H1 (cell line): ENCODE measurements at regions not wholly inside any gene's neighbourhood (a gene's known extent, or its start where the extent isn't known, plus 50 kb on each side); places are given as distances from the start of the nearest gene placed in this dataset.

Experiments
- CTCF ChIA-PET: fragments of 300-600 bp; sonication (Branson Sonifier 250); formaldehyde crosslinking; loops from one replicate; lab custom pipeline; 2021; ENCODE audit not compliant: partially characterized antibody; lab: Charles Lee
- POLR2A ChIA-PET: fragments of 300-600 bp; sonication (Branson Sonifier 250); formaldehyde crosslinking; loops from one replicate; lab custom pipeline; 2021; ENCODE audit warnings: inconsistent platforms; ENCODE audit not compliant: partially characterized antibody; lab: Charles Lee
- DNase-seq, 2 experiments: peaks; one replicate each; pipeline versions ENCODE4 v3.0.0 to v3.0.0-alpha.2; 2010 to 2022; ENCODE audit warnings: low spot score in 2 of 2, low read depth in 1 of 2, mixed read lengths in 1 of 2
- FAIRE-seq: peaks from 2 replicates; lab custom pipeline; 2011; peaks lifted over from hg19 to GRCh38; lab: Jason Lieb, UNC
- H2AFZ ChIP-seq: 2 replicates; pipeline ENCODE4 v1.8.1; 2012; ENCODE audit warnings: low read length, inconsistent platforms
- H2AK5ac ChIP-seq: 2 replicates; pipeline ENCODE4 v1.6.1; 2013; ENCODE audit warnings: low read depth, low read length
- H2BK120ac ChIP-seq: replicated peaks from 2 replicates; pipeline ENCODE3; 2013; ENCODE audit warnings: low read depth, low read length, inconsistent platforms
- H2BK12ac ChIP-seq: 2 replicates; pipeline ENCODE4 v1.6.1; 2013; ENCODE audit warnings: low read depth, low read length
- H2BK15ac ChIP-seq: 2 replicates; pipeline ENCODE4 v1.6.1; 2013; ENCODE audit warnings: low read length
- H2BK20ac ChIP-seq: 2 replicates; pipeline ENCODE4 v1.6.1; 2013; ENCODE audit warnings: low read length
- H2BK5ac ChIP-seq: 2 replicates; pipeline ENCODE4 v1.6.1; 2013; ENCODE audit warnings: low read depth, low read length
- H3K14ac ChIP-seq: 2 replicates; pipeline ENCODE4 v1.6.1; 2013; ENCODE audit warnings: inconsistent platforms; ENCODE audit not compliant: insufficient read length
- H3K18ac ChIP-seq: 2 replicates; pipeline ENCODE4 v1.6.1; 2013; ENCODE audit warnings: low read length; ENCODE audit errors: extremely low read depth
- H3K23ac ChIP-seq: 2 replicates; pipeline ENCODE4 v1.6.1; 2013; ENCODE audit warnings: inconsistent platforms; ENCODE audit not compliant: insufficient read length
- H3K23me2 ChIP-seq: 2 replicates; pipeline ENCODE4 v1.6.1; 2013; ENCODE audit warnings: low read depth, low read length
- H3K27ac ChIP-seq: 2 replicates; pipeline ENCODE4 v1.6.1; 2011; ENCODE audit warnings: low read depth, low read length, inconsistent platforms
- H3K27me3 ChIP-seq, 4 experiments: replicated peaks in 1 of 4; 1 replicate in 1 of 4; 2 replicates in 3 of 4; pipeline versions ENCODE4 v1.6.1 to v1.8.1; 2011 to 2013; ENCODE audit warnings: low read length in 3 of 4, mild to moderate bottlenecking in 3 of 4, inconsistent platforms in 2 of 4, mixed read lengths in 2 of 4, moderate library complexity in 1 of 4; ENCODE audit not compliant: control insufficient read depth in 3 of 4, insufficient read depth in 3 of 4; ENCODE audit errors: extremely low read depth in 1 of 4
- H3K36me3 ChIP-seq, 4 experiments: 2 replicates each; pipeline versions ENCODE4 v1.6.1 to v1.8.1; 2011 to 2013; ENCODE audit warnings: mild to moderate bottlenecking in 4 of 4, low read length in 3 of 4, moderate library complexity in 2 of 4, control low read depth in 1 of 4, inconsistent platforms in 1 of 4; ENCODE audit not compliant: insufficient read depth in 4 of 4, control insufficient read depth in 2 of 4
- H3K4ac ChIP-seq: replicated peaks from 2 replicates; pipeline ENCODE3; 2013; ENCODE audit warnings: low read length, low read depth, mixed read lengths, inconsistent platforms; ENCODE audit not compliant: insufficient read length
- H3K4me1 ChIP-seq, 4 experiments: replicated peaks in 1 of 4; 1 replicate in 1 of 4; 2 replicates in 3 of 4; pipeline versions ENCODE4 v1.6.1 to v1.8.1; 2011 to 2013; ENCODE audit warnings: low read length in 3 of 4, inconsistent platforms in 2 of 4, mixed read lengths in 1 of 4; ENCODE audit not compliant: insufficient read depth in 4 of 4, control insufficient read depth in 3 of 4
- H3K4me2 ChIP-seq, 2 experiments: 2 replicates each; pipeline versions ENCODE4 v1.6.1 to v1.8.1; 2011 to 2013; ENCODE audit warnings: low read depth in 2 of 2, low read length in 2 of 2, control low read depth in 1 of 2, inconsistent platforms in 1 of 2, mild to moderate bottlenecking in 1 of 2; ENCODE audit not compliant: insufficient read depth in 1 of 2
- H3K4me3 ChIP-seq, 4 experiments: fragments of 200-600, 300-600 bp in 1 of 4; sonication (generic), shearing (Covaris generic), sonication (Bioruptor Twin) in 1 of 4; 2 replicates each; pipeline versions ENCODE4 v1.5.1 to v1.8.1; 2011 to 2016; ENCODE audit warnings: low read length in 4 of 4, low read depth in 3 of 4, control low read depth in 2 of 4, inconsistent platforms in 2 of 4, mild to moderate bottlenecking in 2 of 4, mixed read lengths in 1 of 4, moderate library complexity in 1 of 4; ENCODE audit not compliant: insufficient read depth in 2 of 4; ENCODE audit errors: extremely low read depth in 1 of 4
- H3K56ac ChIP-seq: replicated peaks from 2 replicates; pipeline ENCODE3; 2013; ENCODE audit warnings: low read depth, mild to moderate bottlenecking, mixed read lengths, low read length, inconsistent platforms; ENCODE audit not compliant: insufficient read length
- H3K79me1 ChIP-seq: 2 replicates; pipeline ENCODE4 v1.6.1; 2013; ENCODE audit warnings: low read depth, low read length, control low read depth
- H3K79me2 ChIP-seq, 2 experiments: 2 replicates each; pipeline versions ENCODE4 v1.6.1 to v1.8.1; 2012 to 2013; ENCODE audit warnings: low read length in 2 of 2, mild to moderate bottlenecking in 2 of 2, inconsistent platforms in 1 of 2; ENCODE audit not compliant: insufficient read depth in 2 of 2, control insufficient read depth in 1 of 2
- H3K9ac ChIP-seq, 4 experiments: replicated peaks in 1 of 4; 1 replicate in 1 of 4; 2 replicates in 3 of 4; pipeline versions ENCODE4 v1.6.1 to v1.8.1; 2011 to 2013; ENCODE audit warnings: low read depth in 3 of 4, low read length in 3 of 4, control low read depth in 2 of 4, mild to moderate bottlenecking in 2 of 4, moderate library complexity in 2 of 4, inconsistent platforms in 1 of 4; ENCODE audit errors: extremely low read depth in 1 of 4
- H3K9me3 ChIP-seq, 2 experiments: 2 replicates each; pipeline versions ENCODE4 v1.6.1 to v1.8.1; 2012 to 2013; ENCODE audit warnings: mild to moderate bottlenecking in 2 of 2, moderate library complexity in 2 of 2, control low read depth in 1 of 2, inconsistent platforms in 1 of 2, low read depth in 1 of 2, low read length in 1 of 2, mixed read lengths in 1 of 2; ENCODE audit not compliant: insufficient read depth in 2 of 2
- H4K20me1 ChIP-seq, 2 experiments: replicated peaks in 1 of 2; 2 replicates each; pipeline versions ENCODE3 to v1.8.1; 2011 to 2013; ENCODE audit warnings: inconsistent platforms in 2 of 2, low read length in 2 of 2, mild to moderate bottlenecking in 1 of 2; ENCODE audit not compliant: insufficient read depth in 2 of 2, control insufficient read depth in 1 of 2
- H4K5ac ChIP-seq: 2 replicates; pipeline ENCODE4 v1.6.1; 2013; ENCODE audit warnings: low read length, low read depth, mixed read lengths, inconsistent platforms; ENCODE audit not compliant: insufficient read length
- H4K8ac ChIP-seq: 2 replicates; pipeline ENCODE4 v1.8.0; 2013; ENCODE audit warnings: mild to moderate bottlenecking, moderate library complexity, low read length, inconsistent platforms; ENCODE audit not compliant: insufficient read depth; ENCODE audit errors: extremely low read depth
- H4K91ac ChIP-seq: replicated peaks from 2 replicates; pipeline ENCODE3; 2013; ENCODE audit warnings: low read length, mixed read lengths, inconsistent platforms; ENCODE audit not compliant: insufficient read length
- WGBS, 2 experiments: shearing (Covaris generic) in 1 of 2; methylation state at CpG; one replicate each; pipeline versions ENCODE4 v1.1.6 to v1.1.7; 2013 to 2015; ENCODE audit warnings: low lambda C conversion rate in 2 of 2, mixed read lengths in 2 of 2, inconsistent platforms in 1 of 2, low coverage in 1 of 2, missing lambda C conversion rate in 1 of 2; ENCODE audit not compliant: insufficient replicate concordance in 2 of 2, insufficient coverage in 1 of 2, insufficient read length in 1 of 2; ENCODE audit errors: extremely low coverage in 1 of 2, missing lambda C conversion rate in 1 of 2; 5-methylcytosine and 5-hydroxymethylcytosine counted together
- TF ChIP-seq, protein P1 (sequence below): IDR thresholded peaks from 2 replicates; pipeline ENCODE4 v1.6.1; 2012; ENCODE audit warnings: inconsistent platforms

DNA sequence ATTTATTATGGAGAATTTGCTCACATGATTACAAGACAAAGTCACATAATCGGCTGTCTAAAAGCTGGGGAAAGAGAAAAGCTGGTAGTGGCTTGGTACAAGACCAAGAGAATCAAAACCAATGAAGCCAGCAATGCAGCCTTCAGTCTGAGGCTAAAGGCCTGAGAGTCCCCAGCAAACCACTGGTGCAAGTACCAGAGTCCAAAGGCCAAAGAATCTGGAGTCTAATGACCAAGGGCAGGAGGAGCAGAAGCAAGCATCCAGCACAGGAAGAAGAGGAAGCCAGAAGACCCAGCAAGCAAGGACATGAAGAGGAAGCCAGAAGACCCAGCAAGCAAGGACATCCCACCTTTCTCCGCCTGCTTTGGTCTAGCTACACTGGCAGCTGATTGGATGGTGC, 250.6 kb upstream of the SALL1 start:
- no peak overlapping the region for H3K9ac ChIP-seq
- no peak overlapping the region for H2AK5ac ChIP-seq
- no peak overlapping the region for H4K8ac ChIP-seq
- ChIA-PET POLR2A (no interaction called here), CTCF (no interaction called here)
- peaks cover 8 to 16% of the 10 kb centered on the region in 2 experiments; a peak in 3 of 4 replicates for H3K9me3 ChIP-seq
- no peak overlapping the region for H3K56ac ChIP-seq
- 88% methylated on average over 2 of the region's 2 CpGs; no CpG with 5 or more reads in 1 of the 2 experiments for WGBS, 2 experiments
- no peak overlapping the region; the same call in 1 of the 2 replicates for H2BK15ac ChIP-seq
- H3K4me3 ChIP-seq: no peak overlapping the region
- no peak overlapping the region for H4K91ac ChIP-seq
- no peak overlapping the region for H2BK5ac ChIP-seq
- no peaks in the 10 kb centered on the region for H3K79me2 ChIP-seq
- no peaks in the 10 kb centered on the region for H3K23me2 ChIP-seq
- no peak overlapping the region for H2BK20ac ChIP-seq
- no peak overlapping the region for H2AFZ ChIP-seq
- no peaks in the 10 kb centered on the region for H3K79me1 ChIP-seq
- no peaks in the 10 kb centered on the region for H4K20me1 ChIP-seq
- no peak overlapping the region for H4K5ac ChIP-seq
- H3K14ac ChIP-seq: no peak overlapping the region
- no peak overlapping the region for H3K4me2 ChIP-seq
- FAIRE-seq (no peak), DNase-seq (no peak)
- no peak overlapping the region for H2BK12ac ChIP-seq
- H3K4ac ChIP-seq: no peak overlapping the region
- peaks cover 0 to 3% (median 0%) of the 10 kb centered on the region in 4 experiments; a peak in 1 of 8 replicates for H3K36me3 ChIP-seq
- no peak overlapping the region for H3K27ac ChIP-seq
- no peaks in the 10 kb centered on the region; a peak in 1 of 7 replicates for H3K4me1 ChIP-seq
- no peak overlapping the region for H3K18ac ChIP-seq
- H3K23ac ChIP-seq: no peak overlapping the region
- H2BK120ac ChIP-seq: no peak overlapping the region
- H3K27me3 ChIP-seq: no peaks in the 10 kb centered on the region
- TF ChIP-seq, protein P1, sequence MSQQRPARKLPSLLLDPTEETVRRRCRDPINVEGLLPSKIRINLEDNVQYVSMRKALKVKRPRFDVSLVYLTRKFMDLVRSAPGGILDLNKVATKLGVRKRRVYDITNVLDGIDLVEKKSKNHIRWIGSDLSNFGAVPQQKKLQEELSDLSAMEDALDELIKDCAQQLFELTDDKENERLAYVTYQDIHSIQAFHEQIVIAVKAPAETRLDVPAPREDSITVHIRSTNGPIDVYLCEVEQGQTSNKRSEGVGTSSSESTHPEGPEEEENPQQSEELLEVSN: no peak
